Ectodermal cell (in vitro differentiated cells): ENCODE measurements at regions not wholly inside any gene's neighbourhood (a gene's known extent, or its start where the extent isn't known, plus 50 kb on each side); places are given as distances from the start of the nearest gene placed in this dataset.

Source experiments
- H3K27ac ChIP-seq: 2 replicates; pipeline ENCODE4 v1.7.0; 2013; ENCODE audit warnings: mild to moderate bottlenecking, low read depth, low read length; ENCODE audit not compliant: insufficient read depth, poor library complexity, severe bottlenecking
- H3K27me3 ChIP-seq: 2 replicates; pipeline ENCODE4 v1.7.0; 2013; ENCODE audit warnings: mild to moderate bottlenecking, low read length; ENCODE audit not compliant: insufficient read depth, control insufficient read depth, poor library complexity, severe bottlenecking
- H3K36me3 ChIP-seq: one replicate; pipeline ENCODE4 v1.7.0; 2013; ENCODE audit warnings: low read length; ENCODE audit not compliant: control insufficient read depth, insufficient read depth
- H3K4me1 ChIP-seq: one replicate; pipeline ENCODE4 v1.7.0; 2013; ENCODE audit warnings: low read length; ENCODE audit not compliant: control insufficient read depth, insufficient read depth
- H3K4me3 ChIP-seq: 2 replicates; pipeline ENCODE4 v1.7.0; 2013; ENCODE audit warnings: low read depth, low read length, control low read depth; ENCODE audit not compliant: insufficient read depth
- H3K9me3 ChIP-seq: 2 replicates; pipeline ENCODE4 v1.7.0; 2013; ENCODE audit warnings: mild to moderate bottlenecking, low read length, moderate library complexity; ENCODE audit not compliant: control insufficient read depth
- WGBS, 2 experiments: methylation state at CpG; one replicate each; pipeline ENCODE4 v1.1.7; 2013; ENCODE audit warnings: missing lambda C conversion rate in 2 of 2; 5-methylcytosine and 5-hydroxymethylcytosine counted together

DNA sequence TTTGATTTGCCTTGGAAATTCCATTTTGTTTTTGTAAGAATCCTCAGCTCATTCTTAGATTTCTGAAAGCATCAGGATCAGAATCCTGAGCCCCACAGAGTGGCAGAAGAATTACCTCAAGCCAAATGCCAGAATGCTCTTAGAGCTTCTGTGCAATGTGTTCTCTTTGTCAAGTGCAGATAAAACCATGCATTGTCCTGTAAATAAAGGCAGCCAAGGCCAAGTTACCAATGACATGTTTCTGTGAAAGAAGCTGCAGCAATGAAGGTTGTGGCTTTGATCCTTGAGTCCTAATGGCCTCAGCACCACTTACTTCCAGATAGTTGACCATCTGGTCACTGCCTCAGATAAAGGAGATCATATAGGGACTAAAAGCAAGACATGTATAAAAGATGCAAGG lies 343.3 kb upstream of the AKR1E2 start:
- H3K27me3 ChIP-seq, result no peaks in the 10 kb centered on the region
- no peak overlapping the region for H3K27ac ChIP-seq
- no peaks in the 10 kb centered on the region for H3K9me3 ChIP-seq
- no peak overlapping the region for H3K4me3 ChIP-seq
- H3K4me1 ChIP-seq, result no peaks in the 10 kb centered on the region
- H3K36me3 ChIP-seq, result no peaks in the 10 kb centered on the region

- H3K27ac ChIP-seq, result no peak overlapping the region
- no peaks in the 10 kb centered on the region for H3K27me3 ChIP-seq
- no peaks in the 10 kb centered on the region for H3K36me3 ChIP-seq
- H3K9me3 ChIP-seq, result no peaks in the 10 kb centered on the region
- no peak overlapping the region for H3K4me3 ChIP-seq
- no peaks in the 10 kb centered on the region for H3K4me1 ChIP-seq
These were observed 344.8 kb upstream of the AKR1E2 start for GRCh38 chr10:4481192-4481591.

GRCh38 chr10:4479342-4479741 lies 346.7 kb upstream of the AKR1E2 start:
- 95% methylated on average over 5 of the region's 5 CpGs for WGBS, 2 experiments
- Histone ChIP-seq H3K4me3 (no peak overlapping the region), H3K4me1 (no peaks in the 10 kb centered on the region), H3K27me3 (no peaks in the 10 kb centered on the region), H3K9me3 (no peaks in the 10 kb centered on the region), H3K36me3 (no peaks in the 10 kb centered on the region), H3K27ac (no peak overlapping the region)

DNA sequence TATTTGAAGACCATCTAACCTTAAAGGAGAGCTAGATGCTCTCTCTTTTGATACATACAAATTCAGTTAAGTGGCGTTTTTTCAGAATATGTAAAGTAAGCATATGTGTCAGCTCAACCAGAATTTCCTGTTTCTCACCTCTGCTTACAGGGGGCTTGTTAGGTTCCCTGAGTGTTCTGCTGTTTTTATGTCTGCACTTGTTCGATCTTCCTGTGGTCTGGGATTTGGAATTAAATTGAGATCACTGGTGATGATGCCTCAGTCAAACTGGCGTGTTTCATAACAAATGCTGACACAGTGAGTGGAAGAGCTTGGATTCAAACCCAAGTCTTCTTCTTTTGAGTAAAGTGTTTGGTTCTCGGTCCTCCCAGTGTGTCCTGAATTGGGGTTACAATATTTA lies 348.3 kb upstream of the AKR1E2 start:
- 89 to 99% methylated on average over 3 of the region's 4 CpGs for WGBS, 2 experiments
- H3K4me1 ChIP-seq, result no peaks in the 10 kb centered on the region
- no peaks in the 10 kb centered on the region for H3K9me3 ChIP-seq
- no peak overlapping the region for H3K27ac ChIP-seq
- H3K36me3 ChIP-seq, result no peaks in the 10 kb centered on the region
- H3K27me3 ChIP-seq, result no peaks in the 10 kb centered on the region
- H3K4me3 ChIP-seq, result no peak overlapping the region

GRCh38 chr10:4475827-4476490 lies 350.0 kb upstream of the AKR1E2 start:
- Histone ChIP-seq H3K27ac (no peak overlapping the region), H3K4me3 (no peak overlapping the region), H3K9me3 (no peaks in the 10 kb centered on the region), H3K36me3 (no peaks in the 10 kb centered on the region), H3K4me1 (no peaks in the 10 kb centered on the region), H3K27me3 (no peaks in the 10 kb centered on the region)
- 93% methylated on average over 13 of the region's 13 CpGs for WGBS, 2 experiments

GRCh38 chr10:4474829-4475228 lies 351.2 kb upstream of the AKR1E2 start:
- H3K9me3 ChIP-seq, result no peaks in the 10 kb centered on the region
- H3K4me3 ChIP-seq, result no peak overlapping the region
- H3K4me1 ChIP-seq, result no peaks in the 10 kb centered on the region
- WGBS, 2 experiments, result 81 to 84% methylated on average over 8 of the region's 8 CpGs
- H3K27me3 ChIP-seq, result no peaks in the 10 kb centered on the region
- no peak overlapping the region for H3K27ac ChIP-seq
- H3K36me3 ChIP-seq, result no peaks in the 10 kb centered on the region

GRCh38 chr10:4473977-4474376 lies 352.0 kb upstream of the AKR1E2 start:
- H3K4me1 ChIP-seq, result no peaks in the 10 kb centered on the region
- no peaks in the 10 kb centered on the region for H3K36me3 ChIP-seq
- no peaks in the 10 kb centered on the region for H3K27me3 ChIP-seq
- 87 to 96% methylated on average over 2 of the region's 2 CpGs for whole genome bisulfite sequencing, 2 experiments
- H3K9me3 ChIP-seq, result no peaks in the 10 kb centered on the region
- no peak overlapping the region for H3K27ac ChIP-seq
- no peak overlapping the region for H3K4me3 ChIP-seq

DNA sequence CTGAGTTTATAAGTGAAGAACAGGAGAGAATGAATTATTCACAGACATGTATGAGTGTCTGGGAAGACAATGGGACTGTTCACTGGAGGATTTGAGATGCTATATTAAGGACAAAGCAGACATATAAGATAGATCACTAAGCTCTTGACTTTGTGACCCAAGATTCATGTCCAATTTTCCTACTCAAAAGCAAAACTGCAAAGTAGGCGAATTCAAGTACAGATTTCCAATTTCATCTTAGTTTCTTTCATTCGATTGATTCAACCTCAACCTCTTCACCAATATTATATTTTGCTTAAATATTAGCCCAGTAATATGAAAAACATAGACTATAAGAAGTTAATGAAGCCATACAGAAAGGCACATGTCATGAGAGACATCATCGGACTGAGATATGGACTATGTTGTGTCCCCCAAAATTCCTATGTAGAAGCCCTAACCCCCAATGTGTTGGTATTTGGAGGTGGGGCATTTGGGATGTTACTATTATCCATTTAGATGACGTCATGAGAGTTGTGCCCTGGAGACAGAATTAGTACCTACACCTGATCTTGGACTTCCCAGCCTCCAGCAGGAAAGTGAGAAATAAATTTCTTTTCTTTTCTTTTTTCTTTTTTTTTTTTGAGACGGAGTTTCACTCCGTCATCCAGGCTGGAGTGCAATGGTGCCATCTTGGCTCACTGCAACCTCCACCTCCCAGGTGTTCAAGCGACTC lies 353.7 kb upstream of the AKR1E2 start:
- Histone ChIP-seq H3K4me1 (no peaks in the 10 kb centered on the region), H3K27me3 (no peaks in the 10 kb centered on the region), H3K4me3 (no peak overlapping the region), H3K27ac (no peak overlapping the region), H3K36me3 (no peaks in the 10 kb centered on the region), H3K9me3 (no peaks in the 10 kb centered on the region)
- 92 to 95% methylated on average over 7 of the region's 7 CpGs for WGBS, 2 experiments

DNA sequence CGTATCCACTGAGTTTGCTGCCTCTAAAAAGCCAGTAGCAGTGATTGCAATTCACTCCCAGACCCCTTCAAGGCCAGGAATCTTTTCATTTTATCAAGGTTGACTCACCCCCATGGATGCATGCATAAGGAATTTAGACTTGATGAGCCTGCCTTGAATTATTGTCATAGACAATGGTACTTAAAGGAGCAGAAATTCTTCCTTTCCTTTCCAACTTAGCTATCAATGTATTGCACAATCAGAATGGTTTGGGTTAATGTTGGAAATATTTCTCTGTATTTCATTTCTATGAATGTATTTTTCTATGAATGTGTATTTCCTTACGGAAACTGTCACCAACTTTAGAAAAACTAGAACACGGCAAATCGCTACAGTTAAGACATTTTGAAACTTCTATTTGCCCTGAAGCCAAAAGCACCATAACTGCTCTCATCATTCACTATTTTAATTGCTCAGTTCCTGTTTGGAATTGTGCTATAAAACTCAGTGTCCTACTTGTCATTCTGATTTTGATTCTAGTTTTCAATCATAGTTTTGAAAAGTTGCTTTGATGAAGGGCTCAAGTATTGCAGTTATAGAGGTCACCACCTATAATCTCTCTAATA lies 355.7 kb upstream of the AKR1E2 start:
- WGBS, 2 experiments, result 89 to 94% methylated on average over 4 of the region's 4 CpGs
- Histone ChIP-seq H3K27ac (no peak overlapping the region), H3K4me1 (no peaks in the 10 kb centered on the region), H3K4me3 (no peak overlapping the region), H3K9me3 (no peaks in the 10 kb centered on the region), H3K27me3 (no peaks in the 10 kb centered on the region), H3K36me3 (no peaks in the 10 kb centered on the region)

- no peak overlapping the region for H3K27ac ChIP-seq
- no peaks in the 10 kb centered on the region for H3K4me1 ChIP-seq
- H3K4me3 ChIP-seq, result no peak overlapping the region
- H3K36me3 ChIP-seq, result no peaks in the 10 kb centered on the region
- no peaks in the 10 kb centered on the region for H3K9me3 ChIP-seq
- no peaks in the 10 kb centered on the region for H3K27me3 ChIP-seq
- 83 to 88% methylated on average over 1 of the region's 1 CpG for WGBS, 2 experiments
These were observed 358.5 kb upstream of the AKR1E2 start for GRCh38 chr10:4467481-4467880.
